Umbilical cord (tissue), 1 donor: ENCODE measurements at regions not wholly inside any gene's neighbourhood (a gene's known extent, or its start where the extent isn't known, plus 50 kb on each side); places are given as distances from the start of the nearest gene placed in this dataset.
A peak's percentile ranks its signal among the peaks of the same experiment; 100 is the strongest.

ENCODE experiments used
- DNase-seq: peaks from one replicate; pipeline ENCODE4 v3.0.0-alpha.2; 2015; ENCODE audit warnings: low spot score

DNA sequence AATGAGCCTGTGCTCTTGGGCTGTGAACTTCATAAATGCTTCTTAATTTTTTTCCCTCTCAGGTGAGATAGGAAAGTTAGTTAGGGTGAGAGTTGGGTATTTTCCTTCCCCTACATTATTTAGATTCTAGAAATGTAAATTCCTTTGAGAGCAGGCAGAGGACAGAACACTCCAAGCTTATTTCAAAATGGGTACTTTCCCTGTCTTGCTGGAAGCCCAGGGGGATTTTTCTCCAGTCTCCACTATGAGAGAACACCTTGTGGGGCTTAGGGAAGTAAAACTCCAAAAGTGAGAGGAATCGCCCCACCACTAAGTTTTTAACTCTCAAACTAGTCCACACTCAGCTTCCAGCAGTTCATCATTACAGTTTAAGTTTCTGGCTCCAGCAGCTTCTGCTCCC, 253.2 kb upstream of the CTAGE1 start:
- no peak for DNase-seq

DNA sequence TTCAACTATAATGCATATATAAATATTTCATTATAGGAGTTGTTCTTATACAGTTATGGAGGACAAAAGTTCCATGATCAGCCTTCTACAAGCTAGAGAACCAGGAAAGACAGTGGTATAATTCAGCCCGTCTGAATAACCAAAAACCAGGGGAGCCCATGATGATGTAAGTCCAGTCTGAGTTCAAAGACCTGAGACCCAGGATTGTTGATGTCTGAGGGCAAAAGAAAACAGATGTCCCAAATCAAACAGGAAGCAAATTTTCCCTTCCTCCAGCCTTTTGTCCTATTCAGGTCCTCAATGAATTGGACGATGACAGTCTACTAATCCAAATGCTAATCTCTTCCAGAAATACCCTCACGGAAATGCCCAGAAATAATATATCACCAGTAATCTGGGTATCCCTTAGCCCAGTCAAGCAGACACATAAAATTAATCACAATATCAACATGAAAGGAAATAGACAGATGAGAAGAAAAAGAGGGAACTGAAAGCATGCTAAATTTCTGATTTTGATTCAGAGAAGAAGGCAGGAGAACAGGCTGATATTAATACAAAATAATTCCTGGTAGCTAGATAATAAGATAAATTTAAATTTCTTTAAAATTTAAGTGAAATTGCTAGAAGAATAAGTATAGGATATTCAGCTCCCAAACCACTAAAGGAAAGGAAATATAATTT, 255.6 kb upstream of the CTAGE1 start:
- DNase-seq = no peak

DNA sequence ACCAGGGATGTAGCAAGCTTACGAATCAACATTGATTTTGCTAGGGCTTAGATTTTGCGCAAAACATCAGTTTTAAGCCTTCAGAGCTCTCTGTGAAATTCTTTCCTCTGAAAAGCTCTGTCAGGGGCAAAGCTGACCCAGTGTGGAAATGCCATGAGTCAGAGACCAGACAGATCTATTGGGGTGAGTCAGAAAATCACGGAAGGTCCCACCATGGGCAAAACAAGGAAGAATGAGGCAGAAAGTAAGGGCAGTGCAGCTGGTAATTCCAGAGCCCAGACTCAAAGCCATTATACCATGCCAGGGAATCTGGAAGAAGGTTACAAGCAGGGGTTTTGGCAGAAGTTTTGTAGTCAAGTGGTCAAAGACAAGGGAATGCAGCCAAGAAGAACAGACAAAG, 256.6 kb upstream of the CTAGE1 start:
- DNase-seq = peak; percentile 96

DNA sequence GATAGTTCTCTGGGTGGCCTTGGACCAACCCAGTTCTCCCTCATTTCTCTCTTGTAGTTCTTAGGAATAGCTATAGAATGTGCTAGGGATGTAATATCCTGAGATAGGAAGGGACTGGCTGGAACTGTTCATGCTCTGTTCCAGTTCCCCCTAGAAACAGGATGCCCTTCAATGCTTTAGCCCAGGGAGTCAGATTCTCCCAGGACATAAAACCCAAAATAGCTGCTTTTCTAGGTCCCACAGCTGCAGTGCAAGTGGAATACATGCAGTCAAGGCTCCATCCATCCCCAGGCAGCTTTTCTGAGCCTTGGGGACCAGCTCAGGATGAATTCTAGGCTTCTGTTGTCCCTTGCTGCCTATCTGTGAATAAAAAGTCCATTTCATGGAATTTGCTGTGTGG, 257.3 kb upstream of the CTAGE1 start:
- no peak for DNase-seq

DNA sequence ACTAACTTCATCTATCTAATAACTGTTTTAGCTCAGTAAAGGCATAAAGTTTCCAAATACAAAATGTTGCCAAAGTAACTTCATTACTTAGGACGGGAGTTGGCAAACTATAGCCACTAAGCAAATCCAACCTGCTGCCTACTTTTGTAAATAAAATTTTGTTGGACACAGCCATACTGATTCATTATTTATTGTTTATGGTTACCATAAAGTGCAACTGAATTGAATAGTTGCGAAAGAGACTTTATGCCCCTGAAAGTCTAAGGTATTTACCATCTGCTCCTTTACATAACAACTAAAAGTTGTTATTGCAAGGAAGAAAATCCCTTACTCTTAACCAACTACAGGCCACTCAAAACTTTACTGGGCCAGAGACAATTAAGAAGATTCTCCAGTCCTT, 256.7 kb upstream of the RBBP8 start:
- no peak for DNase-seq

DNA sequence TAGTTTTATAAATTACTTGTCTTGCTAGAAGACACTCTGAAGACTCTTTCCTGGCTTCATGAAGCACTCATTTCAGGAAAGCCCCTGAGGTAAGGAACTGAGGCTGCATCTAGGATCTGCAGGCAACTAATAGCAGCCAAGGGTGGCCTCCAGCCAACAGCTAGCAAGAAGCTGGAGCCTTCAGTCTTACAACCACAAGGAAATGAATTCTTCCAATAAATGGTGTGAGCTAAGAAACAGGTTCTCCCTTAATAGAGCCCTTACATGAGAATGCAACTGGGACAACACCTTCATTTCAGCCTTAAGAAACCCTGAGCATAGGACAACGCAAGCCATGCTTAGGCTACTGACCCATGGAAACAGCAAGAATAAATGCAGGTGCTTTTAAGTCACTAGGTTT, 254.6 kb upstream of the RBBP8 start:
- DNase-seq = no peak

DNA sequence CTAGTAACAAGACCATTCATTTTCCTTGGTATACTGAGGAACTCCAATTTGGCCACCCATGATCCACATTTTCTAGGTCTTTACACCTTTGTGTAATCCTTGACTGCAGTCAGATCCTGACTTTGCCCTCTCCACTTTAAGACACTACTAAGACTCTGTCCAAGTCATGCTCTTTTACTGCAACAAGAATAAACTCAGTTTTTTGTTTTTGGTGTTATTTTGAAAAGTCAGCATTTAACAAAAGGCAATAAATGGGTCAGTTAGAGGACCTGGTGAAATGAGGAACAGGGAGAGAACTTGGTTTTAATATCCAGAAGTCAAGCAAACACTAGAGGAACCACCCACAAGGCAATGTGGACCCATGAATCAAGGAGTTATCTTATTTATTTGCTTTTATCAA, 252.2 kb upstream of the RBBP8 start:
- DNase-seq = no peak

DNA sequence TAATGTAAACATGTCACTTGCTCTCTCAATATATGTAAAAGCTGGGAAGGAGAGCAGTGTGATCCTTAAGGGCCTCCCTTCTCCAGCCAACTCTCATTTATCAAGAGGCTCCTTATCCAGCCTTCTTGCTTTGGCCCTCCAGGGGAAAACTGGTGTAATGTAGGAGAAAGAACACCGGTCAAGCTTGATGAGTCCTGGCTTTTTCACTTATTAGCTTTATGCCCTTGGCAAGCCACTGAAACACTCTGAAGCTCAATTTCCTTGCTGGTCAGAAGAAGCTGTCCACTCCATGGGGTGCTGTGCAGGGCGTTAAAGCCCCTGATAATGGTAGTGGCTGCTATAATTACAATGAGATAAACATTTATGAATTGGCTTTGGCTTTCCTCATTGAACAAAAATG, 251.2 kb upstream of the RBBP8 start:
- peak; percentile 59 for DNase-seq

DNA sequence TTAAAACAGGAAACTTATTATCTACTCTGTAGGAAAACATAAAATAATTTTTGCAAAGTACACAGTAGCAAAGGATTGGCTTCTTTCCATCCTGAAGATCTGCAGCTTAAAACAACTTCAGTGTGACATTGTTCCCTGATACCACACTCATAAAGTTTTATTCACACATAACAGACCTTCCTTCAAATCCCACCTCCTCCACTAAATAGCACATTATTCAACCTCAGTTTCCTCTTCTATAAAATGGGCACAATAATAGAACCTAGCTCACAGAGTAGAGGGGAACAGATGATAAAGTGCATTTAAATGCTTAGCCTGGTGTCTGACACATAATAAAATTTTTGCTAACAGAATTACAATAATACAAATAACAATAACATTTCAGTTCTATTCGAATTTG, 250.4 kb upstream of the RBBP8 start:
- no peak for DNase-seq

DNA sequence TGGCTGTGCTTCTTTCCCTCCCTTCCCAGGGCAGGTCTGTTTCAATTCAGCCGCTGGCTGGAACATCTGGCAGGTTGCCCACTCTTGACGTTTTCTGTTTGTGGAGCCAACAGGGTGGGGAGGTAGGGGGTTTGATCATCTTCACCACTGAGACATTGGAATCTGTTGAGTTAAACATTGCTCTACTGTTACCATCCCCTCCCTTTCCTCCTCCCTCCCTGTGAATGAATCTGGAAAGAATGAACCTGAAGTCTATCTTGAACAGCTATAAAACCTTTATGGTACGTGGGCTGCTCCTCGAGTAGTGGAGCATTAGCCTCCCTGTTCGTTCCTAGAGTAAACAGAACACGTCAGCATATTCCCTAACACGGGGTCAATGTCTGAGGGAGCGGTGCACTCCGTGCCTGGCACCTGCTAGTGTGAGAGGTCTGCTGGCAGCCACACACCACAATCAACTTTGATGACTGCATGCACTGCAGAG, 249.9 kb upstream of the RBBP8 start:
- DNase-seq = peak; percentile 94

DNA sequence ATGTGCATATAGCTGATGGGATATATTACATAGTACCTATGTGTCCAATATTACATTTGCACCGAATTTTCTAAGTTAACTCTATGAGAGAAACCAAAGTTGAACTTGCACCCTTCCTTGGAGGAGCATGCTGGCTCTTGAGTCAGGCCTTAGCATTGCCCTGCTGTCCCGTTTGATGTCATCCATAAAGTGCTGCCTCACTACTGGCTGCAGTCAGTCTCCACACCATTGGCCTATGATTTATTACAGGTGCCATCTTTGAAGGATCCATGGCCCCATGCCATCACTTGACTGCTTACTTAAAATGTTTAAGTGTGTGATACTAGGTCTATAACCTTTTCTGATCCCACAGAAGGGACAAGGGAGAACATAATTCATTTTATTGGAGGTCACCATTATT, 249.3 kb upstream of the RBBP8 start:
- no peak for DNase-seq

DNA sequence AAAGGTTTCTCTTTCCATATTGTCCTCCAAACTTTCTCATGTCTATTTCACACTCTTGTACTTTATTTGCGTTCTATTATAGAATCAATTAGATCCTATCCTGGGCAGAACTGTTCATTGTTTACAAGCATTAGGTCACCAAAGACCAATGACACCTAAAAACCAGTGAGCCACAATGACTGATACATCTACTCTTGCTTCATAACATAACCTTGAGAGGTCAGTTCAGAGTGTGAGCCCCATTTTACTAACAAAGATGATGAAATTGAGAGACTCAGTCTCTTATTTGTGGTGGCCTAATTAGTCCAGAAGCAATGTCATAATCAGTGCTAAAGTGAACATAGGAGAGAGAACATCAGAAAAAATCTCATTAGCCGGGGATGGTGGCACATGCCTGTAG, 248.9 kb upstream of the RBBP8 start:
- DNase-seq = no peak

DNA sequence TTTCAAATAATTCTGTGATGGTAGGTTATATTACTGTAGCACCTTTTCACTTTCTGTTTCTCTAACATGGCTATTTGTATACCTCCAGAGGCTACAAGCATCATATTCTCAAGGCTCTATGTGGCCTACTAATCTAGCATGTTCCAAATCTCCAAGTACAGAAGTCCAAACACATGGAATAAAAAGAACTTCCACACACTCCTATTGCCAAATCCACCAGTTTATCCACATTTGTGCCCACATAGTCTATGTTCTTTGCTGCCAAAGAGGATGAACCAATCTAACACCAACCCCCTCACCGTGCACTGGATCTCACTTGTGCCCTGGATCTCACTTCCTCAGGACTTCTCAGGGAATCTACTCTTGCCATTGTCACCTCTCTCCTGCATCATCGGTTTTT, 247.3 kb upstream of the RBBP8 start:
- no peak for DNase-seq

DNA sequence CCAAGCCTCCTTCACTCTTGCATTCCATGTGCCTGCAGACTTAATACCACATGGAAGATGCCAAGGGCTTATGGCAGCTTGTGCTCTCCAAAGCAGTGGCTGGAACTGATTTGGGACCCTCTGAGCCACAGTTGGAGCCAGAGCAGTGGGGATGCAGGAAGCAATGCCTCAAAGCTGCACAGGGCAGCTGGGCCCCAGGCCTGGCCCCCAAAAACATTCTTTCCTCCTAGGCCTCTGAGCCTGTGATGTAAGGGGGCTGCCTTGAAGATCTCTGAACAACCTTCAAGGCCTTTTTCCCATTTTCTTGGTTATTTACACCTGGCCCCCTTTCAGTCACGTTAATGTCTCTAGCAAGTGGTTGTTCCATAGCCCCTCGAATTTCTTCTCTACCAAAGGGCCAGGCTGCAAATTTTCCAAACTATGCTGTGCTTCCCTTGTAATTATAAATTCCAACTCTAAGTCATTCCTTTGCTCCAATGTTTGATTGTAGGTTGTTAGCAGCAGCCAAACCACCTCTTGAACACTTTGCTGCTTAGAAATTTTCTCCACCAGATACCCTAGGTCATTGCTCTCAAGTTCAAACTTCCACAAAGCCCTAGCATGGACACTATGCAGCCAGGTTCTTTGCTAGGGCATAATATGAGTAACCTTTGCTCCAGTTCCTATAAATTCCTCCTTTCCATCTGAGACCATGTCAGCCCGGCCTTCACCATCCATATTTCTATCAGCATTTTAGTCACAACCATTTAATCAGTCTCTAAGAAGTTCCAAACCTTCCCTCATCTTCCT, 245.0 kb upstream of the RBBP8 start:
- DNase-seq = no peak

DNA sequence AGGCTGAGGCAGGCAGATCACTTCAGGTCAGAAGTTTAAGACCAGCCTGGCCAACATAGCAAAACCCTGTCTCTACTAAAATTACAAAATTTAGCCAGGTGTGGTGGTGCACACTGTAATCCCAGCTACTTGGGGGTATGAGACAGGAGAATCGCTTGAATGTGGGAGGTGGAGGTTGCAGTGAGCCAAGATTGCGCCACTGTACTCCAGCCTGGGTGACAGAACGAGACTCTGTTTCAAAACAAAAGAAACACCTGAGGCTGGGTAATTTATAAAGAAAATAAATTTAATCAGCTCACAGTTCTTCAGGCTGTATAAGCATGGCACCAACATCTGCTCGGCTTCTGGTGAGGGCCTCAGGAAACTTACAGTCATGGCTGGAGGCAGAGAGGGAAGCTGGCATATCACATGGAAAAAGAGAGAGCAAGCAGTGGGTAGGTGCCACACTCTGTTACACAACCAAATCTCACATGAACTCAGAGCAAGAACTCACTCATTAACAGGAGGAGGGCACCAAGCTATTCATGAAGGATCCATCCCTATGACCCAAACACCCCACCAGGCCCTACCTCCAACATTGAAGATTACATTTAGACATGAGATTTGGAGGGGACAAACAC, 244.1 kb upstream of the RBBP8 start:
- no peak for DNase-seq

DNA sequence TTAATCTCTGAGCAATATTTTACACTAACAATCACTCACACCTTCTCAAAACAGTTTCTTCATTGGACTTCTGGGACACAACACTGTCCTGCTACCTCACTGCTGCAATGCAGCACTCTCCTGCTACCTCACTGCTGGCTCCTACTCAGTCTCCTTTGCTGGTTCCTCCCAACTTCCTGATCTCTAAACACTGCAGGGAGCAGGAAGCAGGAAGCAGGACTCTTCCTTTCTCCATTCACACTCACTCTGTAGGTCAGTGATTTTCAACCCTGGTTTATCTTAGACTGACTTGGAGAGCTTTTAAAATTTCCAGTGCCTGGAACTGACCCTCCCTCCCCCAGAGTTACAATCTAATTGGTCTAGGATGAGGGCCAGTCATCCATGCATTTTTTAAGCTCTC, 243.4 kb upstream of the RBBP8 start:
- no peak for DNase-seq

DNA sequence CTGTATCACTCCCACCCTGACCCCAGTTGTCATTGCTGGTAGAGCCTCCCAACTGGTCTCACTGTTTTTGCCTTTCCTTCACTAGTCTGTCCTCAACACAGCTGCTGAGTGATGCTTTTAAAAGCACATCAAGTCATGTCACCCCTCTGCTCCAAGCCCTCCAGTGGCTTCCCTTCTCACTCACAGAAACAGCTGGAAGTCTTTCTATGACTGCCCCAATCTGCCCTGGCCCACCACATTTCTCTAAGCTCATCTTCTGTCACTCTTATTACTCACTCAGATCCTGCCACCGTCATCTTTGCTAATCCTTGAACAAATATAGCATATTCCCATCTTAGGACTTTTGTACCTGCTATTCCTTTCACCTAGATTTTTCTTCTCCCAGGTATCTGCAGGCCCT, 242.6 kb upstream of the RBBP8 start:
- DNase-seq = no peak

DNA sequence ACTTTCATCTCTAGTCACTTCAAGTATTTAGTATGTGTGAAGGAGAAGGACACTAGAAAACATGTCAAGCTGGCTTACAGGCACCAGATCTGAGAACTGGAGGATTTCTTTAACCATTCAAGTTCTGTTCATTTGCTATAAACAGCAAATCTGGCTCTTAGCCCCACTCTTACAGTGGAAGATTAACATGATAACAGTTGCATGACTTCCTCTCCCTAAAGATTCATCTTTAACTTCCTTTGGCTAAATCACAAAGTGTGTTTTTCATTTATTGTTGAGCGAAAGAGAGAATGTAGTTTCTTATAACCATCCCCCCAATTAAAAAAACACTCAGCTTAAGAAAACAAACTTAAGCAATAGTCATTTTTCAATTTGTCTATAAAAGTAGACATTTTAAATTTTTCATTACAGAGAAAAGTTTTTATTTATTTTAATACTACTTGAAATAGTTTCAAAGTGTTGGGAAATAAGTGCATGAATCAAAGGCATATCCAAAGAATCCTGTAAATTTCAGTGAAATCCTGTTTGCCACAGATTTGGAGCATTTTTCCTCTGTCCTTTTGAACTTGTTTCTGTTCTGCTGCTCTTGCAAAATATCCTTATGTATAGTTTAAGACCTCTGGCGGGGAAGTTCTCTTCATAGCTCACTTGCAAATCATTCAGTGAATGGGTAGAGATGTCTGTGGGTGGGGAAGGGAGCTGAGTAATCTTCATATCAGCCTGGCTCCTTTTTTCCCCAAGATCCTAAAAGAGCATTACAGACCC, 241.0 kb upstream of the RBBP8 start:
- DNase-seq = peak; percentile 99

DNA sequence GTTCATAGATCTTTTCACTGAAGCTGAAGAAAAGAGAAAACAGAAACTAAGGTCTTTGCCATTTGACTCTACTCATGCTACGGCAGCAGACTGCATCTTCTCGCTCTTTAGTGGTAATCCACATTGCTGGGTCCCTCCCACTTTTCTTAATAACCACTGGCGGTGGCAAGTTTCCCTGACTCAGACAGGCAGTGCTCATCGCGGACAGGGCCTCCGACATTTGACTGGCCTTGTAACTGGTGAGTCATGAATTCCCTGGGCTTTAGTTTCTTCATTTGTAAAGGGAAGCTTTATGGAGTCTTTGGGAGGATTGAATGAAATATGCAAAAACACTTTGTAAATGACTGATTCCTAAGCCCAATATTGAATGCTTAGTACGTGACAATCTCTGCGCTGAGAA, 238.2 kb upstream of the RBBP8 start:
- DNase-seq = peak; percentile 99

DNA sequence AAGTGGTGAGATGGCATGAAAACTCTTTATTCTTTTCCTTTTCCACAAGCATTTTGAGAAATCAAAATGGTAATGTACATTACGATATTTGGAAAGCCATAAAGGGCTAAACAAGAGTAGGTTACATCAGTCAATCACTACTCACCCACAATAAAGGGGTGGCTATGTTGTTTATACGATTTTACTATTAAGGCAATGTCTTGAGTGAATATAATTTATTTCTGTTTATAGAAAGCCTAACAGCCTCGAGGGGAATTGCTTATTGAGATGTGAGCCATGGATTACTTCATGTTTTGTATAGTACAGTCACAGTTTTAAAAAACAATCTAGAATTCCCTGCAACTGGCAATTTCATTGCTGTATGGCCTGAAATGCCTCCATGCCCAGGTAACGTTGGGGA, 237.5 kb upstream of the RBBP8 start:
- no peak for DNase-seq

DNA sequence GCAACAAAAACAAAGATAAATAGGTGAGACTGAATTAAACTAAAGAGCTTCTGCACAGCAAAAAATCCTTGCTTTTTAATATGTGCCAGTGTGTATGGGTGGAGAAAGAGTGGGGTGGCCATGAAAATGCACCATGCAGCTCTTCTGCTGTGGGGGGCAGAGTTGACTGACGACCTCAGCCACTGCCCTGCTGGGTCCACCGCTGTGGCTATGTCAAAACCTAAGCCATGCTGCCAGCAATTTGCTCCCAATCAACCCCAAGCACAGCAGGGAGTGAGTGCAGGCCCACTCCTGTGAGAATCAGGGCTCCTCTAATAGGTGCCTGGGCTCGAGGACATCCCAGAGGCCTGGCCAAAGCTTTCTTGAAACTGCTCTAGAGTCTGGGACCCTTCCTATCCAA, 235.6 kb upstream of the RBBP8 start:
- no peak for DNase-seq

DNA sequence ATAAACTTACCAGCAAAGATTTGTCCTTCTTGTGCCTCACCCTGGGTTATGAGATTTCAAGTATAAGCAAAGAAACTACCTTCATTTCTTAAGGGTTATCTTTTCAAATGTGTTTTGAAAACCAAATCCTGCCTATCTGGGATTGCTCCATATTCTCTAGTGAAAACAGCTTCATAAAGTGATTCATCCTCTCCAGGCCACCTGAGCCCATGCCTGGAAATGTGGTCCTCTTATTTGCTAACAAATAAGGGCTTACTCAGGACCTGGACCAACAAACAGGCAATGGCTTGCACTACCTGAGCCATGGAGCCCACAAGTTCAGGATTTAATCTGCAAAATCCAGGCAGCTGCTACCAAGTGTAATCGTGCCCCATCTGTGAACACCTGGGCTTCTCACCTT, 234.4 kb upstream of the RBBP8 start:
- no peak for DNase-seq
